GM19468 (cell line): ENCODE measurements at regions not wholly inside any gene's neighbourhood (a gene's known extent, or its start where the extent isn't known, plus 50 kb on each side); places are given as distances from the start of the nearest gene placed in this dataset.

Experiments
- ATAC-seq: cut with Tn5 transposase; IDR thresholded peaks from one replicate; pipeline ENCODE4 v1.9.1; 2021; ENCODE audit warnings: mild to moderate bottlenecking, moderate library complexity, moderate number of reproducible peaks; ENCODE audit not compliant: unreplicated experiment; ENCODE audit errors: extremely low read depth

DNA sequence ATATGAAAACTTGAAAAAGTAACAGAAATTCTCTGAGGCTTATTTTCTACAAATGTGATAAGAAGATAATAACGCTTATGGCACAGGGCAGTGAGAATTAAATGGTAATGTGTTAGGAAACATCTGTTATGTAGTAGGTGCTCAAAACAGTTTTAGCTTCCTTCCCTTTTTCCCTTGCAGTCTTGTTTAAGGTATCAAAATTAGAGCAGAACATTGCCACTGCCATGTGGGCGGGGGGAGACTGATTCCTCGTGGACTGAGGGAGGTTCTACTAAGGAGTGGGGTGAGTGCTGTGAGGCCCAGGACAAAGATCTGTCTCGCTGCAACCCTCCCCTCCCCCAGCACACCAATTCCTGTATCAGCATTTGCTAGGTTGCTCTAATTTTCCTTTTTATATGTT is 702.4 kb downstream of the TUSC7 start:
- no peak for ATAC-seq

DNA sequence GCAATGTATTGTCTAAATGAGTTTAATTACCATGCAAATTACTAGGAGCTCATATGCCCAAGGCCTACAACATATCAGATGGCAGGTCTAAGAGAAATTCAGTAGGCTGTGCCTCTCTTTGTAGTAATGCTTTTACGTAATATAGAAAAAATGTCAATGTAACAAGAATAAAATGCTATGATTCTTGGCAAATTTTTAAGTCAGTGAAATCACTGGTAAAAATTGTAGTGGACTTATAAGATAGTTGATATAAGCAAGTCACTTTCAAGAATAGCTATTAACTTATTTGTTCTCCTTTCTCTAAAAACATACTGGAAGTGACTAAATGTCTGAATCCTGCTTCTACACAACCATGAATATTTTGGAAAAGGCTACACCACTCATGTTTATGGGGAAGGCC is 707.8 kb downstream of the TUSC7 start:
- ATAC-seq = no peak

DNA sequence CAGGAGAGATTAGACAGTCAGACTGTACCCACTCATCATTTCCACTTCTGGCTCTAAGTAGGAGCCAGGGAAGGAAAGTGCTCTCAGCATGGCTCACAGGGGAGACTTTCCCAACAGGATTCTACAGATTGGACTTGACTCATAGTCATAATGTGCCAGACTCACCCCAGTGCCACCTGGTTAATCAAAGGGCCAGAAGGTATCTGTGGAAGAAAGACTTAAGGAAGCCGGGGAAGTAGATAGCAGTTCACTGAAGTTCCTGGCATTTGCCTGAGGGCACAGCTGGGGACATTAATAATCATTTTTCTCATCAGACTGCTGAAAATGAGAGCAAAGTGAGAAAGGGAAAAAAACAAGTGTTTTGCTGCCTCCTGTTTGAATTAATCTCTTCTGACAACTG is 717.5 kb downstream of the TUSC7 start:
- no peak for ATAC-seq

DNA sequence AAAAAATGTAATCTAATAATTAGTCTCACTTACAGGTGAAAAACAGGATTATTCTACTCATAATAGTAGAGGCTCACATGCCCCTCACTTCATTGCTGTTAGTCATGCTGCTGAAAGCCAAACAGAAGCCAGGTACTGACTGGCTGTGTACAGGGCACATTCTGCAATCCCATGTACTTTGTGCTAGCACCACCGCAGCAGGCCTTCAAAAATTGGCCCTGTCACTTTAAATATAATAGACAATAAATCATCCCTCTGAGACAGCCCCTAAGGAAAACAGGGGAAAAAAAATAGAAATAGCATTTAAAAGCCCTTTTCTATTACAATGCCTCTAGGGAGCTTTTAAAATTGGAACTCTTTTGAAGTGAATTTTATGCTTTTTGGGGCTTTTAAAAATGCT is 723.8 kb downstream of the TUSC7 start:
- ATAC-seq = no peak

DNA sequence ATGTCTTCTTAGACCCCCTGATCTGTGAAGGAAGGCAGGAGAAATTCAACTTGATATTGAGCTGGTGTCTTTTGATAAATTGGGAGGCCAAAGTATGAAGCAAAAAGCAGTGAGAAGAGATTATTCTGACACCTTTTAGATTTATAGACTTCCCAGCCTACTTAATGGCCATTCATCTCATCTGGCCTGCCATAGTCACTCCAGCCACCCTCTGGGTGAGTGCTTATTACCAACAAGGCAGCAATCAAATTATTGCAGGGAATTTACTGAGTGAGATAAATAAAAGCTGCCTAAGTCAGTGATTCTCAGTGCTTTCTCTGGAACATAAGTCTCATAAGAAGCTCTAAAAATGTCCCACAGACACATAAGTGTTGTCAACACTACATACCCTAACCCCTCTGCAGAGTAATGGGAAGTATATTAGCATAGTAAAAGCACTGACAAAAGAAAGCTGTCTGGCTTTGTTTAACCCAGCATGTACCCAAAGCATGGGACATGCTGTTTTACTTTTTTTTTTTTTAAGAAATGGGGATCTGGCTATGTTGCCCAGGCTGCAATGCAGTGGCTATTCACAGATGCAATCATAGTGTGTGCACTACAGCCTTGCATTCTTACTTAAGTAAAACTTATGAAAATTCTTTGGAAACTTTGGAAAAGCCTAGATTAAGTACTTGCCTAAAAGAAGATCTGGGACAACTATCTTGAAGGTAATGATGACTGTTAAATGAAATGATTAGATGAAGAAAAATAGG is 725.3 kb downstream of the TUSC7 start:
- ATAC-seq = no peak

DNA sequence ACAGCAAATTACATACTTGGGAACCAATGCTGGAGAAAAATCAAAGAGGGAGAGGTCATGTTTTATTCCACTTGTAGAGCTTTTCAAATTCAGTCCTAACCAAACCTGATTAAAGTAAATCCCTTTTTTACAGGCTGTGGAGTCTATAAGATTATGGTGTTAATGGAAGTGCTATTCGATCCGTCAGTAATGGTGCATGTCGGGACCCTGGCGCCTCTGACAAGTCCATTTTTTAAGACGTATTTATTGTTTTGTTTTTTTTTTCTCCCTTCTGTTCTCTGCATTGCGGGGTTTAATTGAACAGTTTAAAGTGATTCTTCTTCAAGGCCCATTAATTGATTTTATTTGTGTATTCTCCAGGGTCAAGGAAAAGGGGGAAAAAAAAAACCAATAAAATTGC is 725.9 kb downstream of the TUSC7 start:
- no peak for ATAC-seq

DNA sequence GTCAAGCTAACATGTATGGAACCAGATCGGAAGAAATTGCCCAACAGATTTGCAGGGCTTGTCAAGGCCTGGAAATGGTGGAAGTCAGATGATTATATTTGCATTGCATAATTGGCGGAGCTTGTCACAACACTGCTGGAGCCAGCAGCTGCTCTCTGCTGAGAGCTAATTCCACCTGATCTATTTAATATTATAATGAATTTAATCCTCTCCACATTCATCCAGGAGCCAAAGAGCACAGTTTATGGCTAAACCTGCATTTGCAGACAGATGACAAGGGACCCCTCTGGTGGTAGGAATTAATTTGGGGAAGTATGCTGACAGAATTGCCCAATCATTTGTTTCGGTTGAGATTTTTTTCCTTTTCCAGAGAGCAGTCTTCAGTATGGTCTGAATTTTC is 730.2 kb downstream of the TUSC7 start:
- ATAC-seq = no peak

DNA sequence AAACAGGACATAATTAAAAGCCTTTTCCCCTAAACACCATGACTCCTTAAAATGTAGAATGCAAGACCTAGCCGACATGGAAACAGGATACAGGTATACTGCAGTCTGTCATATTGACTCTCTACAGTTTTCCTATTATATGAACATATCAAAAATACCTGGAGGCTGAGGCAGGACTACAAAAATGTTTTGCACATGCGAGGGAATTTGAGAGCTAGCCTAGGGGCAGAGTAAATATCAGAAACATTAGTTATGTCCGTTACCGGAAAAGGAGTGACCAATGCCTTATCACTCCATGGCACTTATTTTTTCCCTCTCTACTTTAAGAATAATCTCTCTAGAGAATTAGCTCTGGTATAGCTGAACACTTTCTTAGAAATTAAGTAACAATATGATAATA is 732.3 kb downstream of the TUSC7 start:
- no peak for ATAC-seq

DNA sequence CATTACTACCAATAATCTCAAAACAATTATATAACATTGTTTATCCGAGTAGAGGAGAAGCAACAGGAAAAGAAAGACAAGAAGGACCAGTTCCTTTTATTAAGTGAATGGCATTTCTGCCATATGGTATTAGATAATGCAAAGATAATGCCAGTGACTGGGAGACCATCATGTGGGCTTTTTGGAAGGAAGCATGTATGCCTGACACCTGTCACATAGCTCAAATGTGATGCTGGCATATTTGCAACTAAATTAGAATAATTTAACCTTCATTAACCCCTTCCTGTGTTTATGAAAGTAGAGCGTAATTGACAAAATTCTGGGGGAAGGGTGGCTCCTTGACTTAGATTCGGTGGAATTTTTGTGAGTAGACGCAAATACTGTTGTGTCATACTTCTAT is 733.0 kb downstream of the TUSC7 start:
- ATAC-seq = no peak

DNA sequence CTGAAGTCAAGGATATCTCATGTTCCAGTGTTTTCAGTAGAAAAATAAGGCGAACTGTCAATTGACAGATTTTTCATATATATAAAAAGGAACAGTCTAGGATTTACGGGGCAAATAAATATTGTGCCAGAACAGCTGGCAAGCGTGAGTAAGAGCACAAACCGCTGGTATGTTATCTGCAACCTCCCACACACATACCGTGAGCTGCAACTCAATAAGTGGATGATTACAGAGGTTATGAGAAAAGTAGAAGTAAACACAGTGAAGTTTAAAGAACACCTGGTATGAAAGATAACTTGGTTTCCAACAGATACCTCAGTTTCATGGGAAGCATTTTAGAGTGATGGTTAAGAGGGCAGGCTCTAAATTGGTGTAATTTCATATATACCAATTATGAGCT is 733.4 kb downstream of the TUSC7 start:
- ATAC-seq = no peak

DNA sequence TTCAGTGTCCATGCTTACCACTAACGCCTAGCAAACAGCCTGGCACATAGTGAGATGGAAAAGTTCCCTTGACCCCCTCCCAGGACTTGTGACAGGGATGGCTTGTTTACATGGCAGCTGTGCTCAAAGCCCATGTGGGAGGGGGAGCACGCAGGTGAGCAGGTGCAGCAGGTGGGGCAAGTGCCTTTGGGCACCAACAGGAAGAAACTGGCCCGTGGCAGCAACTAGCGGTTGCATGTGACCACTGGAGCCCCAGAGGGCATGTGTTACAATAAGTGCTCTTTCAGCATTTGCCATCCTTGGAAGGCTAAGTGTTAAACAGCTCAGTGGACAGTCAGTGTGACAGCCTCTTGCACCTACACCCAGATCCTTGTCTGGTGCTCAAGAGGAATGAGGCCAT is 734.6 kb downstream of the TUSC7 start:
- no peak for ATAC-seq

DNA sequence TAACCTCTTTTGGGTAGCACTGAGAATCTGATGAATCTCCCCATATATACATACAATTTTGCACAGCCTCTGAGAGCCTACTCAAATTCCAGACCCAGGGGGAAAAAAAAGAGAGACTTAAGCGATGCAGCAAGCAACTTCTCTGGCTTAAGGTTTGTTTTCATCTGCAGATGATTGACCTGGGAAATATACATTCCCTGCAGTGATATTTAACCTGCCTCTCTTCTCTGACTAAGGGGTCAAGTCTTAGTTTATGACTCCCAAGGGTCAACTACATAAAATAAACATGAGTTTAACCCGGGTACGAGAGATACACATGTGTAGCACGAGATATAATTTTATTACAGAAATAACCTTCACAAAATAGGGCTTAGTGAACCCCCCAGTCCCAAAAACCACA is 737.8 kb downstream of the TUSC7 start:
- ATAC-seq = no peak

DNA sequence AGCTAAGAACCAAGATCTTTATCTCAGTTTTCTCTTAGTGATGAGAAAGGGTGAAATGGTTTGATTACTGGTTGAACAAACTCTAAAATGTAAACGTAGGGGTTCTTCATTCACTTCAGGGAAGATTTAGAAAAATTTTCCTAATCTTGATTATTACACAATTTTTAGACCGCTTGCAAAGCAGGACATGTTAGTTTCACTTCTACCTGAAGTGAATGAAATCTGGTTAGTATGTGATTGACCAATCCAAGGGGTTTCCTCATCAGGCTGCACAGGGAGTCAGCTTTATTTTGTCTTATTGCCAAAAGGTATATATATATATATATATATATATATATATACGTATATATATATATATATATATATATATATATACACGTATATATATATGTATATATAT is 740.4 kb downstream of the TUSC7 start:
- ATAC-seq = no peak

DNA sequence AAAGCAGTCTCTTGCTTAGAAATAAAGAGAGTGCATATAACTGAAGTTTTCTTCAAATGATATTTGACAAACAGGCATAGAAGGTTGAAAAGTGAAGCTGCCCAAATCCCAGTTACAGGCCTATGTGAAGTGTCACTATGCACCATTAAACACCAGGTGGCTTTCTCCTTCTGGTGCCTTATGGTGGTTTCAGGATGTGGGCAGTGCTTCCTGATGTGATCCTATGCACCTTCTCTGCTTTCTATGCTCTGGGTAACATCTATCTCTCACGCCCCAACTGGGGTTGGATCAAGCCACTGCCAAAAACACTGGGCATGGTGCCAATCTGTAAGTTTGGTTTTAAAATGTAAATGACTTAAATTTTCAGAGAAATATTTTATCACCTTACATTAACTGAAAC is 744.7 kb downstream of the TUSC7 start:
- ATAC-seq = no peak

DNA sequence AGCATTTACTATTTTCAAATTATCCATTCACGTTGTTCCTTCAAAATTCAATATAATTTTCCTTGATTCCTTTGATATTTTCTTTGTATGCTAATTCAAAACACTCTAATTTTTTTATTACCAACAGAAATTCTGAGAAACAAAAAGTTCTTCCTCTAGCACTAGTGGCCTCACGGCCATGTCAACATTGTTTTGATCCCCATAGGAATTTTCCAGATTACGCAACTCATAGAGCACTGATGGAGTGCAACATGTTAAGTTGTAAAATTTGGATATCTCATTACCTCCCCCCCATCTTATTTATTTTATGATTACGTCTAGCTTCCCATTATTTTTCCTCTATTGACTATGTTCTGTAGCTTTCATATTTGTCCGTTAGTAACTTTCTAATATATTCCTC is 745.3 kb downstream of the TUSC7 start:
- no peak for ATAC-seq

DNA sequence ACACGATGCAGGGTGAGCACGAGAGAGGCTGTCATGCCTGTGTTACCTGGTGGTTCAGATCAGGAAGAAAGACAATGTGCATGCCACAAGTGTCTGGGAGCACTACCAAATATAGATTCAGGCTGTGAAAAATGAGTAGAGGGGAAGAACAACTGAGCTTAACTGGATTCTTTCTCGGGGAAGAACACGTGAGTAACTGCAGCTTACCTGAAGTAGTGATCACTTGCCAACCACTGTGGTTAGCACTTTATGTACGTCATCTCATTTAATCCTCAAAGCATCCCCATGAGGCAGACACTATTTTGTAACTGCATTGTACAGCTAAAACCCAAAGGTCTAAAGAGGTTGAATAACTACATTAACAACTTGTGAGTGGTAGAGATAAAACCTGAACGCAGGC is 746.2 kb downstream of the TUSC7 start:
- no peak for ATAC-seq

DNA sequence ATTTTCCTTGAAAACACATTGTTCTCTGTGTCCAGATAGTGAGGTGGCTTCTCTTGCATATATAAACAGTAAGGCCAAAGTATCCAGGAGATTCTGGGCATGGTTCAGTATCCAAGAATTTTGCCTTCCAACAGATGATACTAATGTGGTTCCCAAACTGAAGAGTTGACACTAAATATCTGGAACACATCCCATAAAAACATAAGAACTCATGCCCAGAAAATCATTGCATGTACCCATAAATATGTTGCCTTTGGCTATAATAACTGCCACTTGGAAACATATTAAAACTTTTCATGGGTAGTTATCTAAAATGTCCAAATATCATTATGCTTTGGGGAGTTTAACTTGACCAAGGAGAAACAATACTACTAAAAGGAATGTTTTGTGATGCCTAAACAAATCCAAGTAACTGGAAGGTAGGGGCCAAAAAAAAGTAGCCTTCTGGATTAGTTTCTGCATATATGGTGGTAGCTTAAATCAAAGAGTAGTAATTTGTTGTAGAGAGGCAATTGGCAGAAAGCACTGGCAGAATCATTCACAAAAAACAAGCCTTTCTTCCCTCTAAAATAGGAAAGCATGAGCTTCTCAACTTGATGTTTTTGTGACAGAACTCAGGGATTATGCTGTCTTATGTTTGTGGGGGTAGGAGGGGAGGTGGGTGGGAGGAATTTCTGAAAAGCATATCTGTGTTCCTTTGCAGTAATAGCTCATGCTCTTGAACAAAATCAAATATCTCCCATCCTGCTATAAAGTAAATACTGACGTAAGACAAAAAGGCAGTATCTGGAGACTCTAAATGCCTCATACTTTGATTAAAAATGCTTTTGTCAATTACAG is 753.9 kb downstream of the TUSC7 start:
- no peak for ATAC-seq

DNA sequence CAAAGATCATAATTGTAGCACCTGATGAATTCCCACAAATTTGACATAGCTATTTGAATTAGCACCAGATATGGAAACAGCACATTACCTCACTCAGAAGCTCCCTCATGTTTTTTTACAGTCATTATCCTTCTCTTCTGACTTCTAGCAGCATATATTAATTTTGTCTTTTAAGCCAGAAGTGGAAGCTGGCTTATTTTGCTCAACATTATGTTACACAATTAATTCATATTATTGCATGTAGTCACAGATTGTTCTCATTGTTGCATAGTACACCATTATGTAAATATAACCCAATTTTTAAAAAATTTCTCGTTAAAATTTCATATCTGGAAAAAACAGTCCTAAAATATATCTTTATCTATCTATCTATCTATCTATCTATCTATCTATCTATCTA is 762.3 kb downstream of the TUSC7 start:
- ATAC-seq = no peak

DNA sequence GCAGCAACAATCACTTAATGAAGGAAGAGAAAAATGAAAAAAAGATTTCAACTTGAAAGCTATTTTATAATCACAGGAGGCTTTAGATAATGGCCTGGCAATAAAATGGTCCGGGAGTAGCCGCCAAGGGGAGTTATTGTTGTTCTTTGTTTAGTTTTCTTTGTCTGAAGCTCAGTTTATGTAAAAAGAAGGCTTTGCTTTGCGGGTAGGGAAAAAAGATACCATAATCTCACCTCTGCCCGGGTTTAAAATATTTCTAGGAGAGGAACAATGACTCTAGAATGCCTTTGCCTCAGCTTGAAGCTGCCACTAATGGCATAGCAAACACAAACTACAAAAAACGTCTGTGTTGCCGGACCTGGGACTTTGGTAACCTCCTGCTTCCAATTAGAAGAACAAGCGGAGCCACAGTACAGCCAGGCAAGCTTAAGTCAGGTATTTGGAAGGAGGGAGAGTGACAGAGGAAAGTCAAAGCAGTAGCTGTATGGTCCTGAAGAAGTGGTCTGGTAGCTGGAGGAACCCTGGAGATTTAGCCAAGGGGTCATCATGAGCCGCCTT is 764.5 kb downstream of the TUSC7 start:
- ATAC-seq = no peak

DNA sequence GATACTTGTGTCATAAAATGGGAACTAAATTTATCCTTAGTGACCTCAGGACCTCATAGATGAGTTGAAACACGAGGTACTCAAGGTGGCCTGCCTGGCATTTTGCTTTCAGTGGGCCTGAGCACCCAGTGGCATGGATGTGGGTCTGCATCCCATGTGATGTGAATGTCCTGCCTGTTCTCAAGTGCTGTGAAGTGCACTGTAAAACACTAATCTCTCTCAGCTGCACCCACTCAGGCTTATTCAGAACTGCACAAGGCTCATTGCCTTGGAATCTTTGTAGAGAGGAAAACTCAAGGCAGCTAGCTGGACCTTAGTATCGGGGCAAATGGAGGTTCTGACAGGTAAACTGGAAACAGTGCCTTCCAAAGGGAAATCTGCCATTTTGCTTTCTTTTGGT is 767.0 kb downstream of the TUSC7 start:
- no peak for ATAC-seq

DNA sequence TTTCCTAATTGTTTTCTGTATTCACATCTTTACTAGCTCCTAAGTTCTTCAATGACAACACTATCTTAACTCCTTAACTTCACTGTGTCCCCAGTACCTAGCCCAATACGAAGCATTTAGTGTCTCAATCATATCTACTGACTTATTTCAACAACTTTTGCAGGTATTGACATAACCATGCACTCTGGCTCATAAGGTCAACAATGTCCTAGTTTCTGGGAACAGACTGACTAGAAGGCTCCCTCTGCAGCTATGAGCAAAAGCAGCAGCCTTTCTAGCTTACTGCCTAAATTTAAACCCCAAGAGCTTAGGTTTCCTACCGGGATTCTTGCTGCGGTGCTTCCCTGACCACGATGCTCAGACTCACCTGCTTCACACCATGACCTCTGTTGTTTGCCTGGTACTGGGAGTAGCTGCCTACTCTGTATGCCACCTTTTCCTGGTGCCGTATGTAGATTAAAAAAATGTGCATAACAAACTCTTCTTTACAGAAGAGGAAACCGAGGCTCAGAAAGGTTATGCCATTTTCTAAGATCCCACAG is 767.7 kb downstream of the TUSC7 start:
- ATAC-seq = no peak
